Muscle of back (tissue), 3 donors: ENCODE measurements at regions not wholly inside any gene's neighbourhood (a gene's known extent, or its start where the extent isn't known, plus 50 kb on each side); places are given as distances from the start of the nearest gene placed in this dataset.
"Not testable (repeated sequence)": the region's sequence is repeated elsewhere in the genome, so short reads cannot be mapped to it uniquely, and the experiment has no call there.

Experiments used
- DNase-seq, 3 donors: peaks; one replicate each; pipeline versions ENCODE4 v3.0.0 to v3.0.0-alpha.2; 2013

DNA sequence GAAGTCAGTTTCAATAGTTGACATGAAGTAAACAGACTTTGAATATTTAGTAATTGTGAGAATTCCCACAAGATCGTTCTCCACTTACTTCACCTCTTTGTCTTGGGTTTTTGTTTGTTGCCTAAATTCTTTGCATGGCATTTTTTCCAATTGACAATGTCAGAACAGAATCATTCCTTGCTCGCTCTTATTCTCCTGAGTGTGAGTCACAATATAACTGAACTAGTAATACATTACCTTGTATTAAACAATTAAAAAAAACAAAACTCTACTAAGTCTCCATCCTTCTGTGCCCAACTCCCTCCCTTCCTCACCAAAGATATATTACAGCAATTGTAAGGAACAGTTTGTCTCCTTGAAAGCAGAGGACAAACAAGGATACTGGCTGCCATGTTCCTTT lies 638.8 kb upstream of the NOVA1 start:
- no peak for DNase-seq

- no peak for DNase-seq
These were observed 645.0 kb upstream of the NOVA1 start for GRCh38 chr14:27242874-27243273.

GRCh38 chr14:27243365-27243764 lies 645.5 kb upstream of the NOVA1 start:
- DNase-seq = no peak

DNA sequence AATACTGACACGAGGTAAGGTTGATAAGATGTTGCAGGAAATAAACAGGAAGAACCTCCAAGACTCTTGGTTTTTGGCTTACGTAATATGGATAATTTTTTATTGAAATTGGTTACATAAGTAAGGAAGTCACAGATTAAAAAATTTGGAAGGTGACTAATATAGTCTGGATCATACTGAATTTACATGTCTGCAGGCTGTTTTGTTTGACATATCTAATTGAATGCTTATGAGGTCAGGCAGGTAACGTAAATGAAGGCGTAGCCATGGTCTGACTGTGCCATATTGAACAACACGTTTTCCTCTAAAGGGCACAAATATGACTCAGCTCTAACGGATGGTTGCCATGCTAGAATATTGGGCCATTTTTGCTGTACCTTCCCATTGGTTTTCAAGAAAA lies 648.1 kb upstream of the NOVA1 start:
- no peak for DNase-seq

DNA sequence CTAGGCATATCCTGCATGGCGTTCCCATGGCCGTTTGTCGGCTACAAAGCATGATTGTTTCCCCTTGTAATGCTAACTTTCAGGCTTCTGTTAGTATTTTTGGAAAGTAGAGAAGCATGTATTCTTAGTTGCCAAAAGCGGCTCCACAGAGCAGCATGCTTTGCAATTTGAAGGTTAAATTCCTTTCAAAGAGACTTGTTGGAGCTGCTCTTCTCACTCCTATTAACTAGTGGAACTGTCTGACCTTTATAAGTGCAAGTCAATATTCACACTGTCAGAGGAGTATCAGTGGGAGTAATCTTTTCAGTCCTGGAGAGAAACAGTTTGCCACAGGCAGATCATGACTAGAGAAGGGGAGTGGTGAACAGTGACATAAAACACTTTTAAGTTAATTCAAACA lies 656.1 kb upstream of the NOVA1 start:
- DNase-seq = no peak

DNA sequence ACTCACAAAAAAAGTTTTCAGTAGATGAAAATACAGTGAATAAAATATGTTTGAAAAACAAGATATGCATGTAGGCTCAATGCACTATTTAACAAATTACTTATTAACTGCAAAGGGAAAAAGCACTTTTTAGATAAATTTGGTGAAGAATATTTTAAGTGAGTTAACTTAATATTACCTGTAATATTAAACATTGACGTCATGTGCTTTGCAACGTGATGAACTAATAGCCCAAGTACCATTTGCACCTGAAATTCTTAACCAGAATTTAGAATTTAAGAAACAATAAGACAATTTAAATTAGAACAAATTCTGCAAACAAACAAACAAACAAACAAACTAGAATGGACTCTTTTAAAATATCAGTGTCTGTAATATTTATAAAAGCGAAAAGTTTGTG lies 659.0 kb upstream of the NOVA1 start:
- DNase-seq = no peak

GRCh38 chr14:27267876-27268275 lies 670.0 kb upstream of the NOVA1 start:
- DNase-seq = peak; percentile 31 to 76 (median 35)

- DNase-seq = peak; percentile 17 to 68 (median 25)
These were observed 672.9 kb upstream of the NOVA1 start for GRCh38 chr14:27270716-27271115.

DNA sequence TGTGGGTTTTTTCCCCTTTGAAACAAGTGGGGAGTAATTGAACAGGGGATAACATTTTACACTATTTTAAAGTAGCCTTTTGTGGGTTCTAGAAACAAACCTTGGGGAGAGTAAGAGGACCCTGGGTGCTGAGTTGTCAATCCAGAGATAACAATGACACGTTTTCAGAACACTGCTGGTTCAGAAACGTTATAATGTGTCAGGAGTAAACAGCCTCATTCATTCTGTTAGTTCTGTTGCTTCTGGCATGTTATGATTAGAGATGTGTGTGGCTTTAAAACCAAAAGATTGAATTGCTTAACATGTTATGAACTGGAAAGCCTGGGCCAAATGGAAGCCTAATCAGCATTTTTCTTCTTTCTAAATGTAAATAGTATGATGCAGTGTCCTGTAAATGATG lies 680.5 kb upstream of the NOVA1 start:
- no peak for DNase-seq

DNA sequence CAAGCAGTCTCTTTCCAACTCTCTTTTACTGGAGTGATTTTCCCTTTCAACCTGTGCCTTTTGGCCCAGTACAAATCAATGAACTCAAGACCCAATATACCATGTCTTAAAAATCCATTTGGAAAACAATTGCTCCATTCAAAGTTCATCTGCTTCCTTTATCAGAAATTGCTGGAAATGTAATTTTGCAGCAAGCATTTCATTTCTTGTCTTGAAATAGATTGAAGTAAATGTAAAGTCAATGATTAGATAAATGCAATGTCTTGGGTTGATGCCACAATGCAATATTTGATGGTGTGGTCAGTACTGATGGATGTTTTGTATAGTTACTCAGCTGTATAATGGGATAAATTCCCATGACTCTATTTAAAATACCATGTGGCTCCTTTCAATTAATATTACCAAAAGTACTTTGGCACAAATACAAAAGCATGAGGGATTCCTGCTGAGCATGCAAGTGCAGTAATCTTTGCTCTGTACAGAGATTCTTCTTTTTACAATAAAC lies 707.7 kb upstream of the NOVA1 start:
- peak; percentile 11 to 62 (median 31) for DNase-seq

DNA sequence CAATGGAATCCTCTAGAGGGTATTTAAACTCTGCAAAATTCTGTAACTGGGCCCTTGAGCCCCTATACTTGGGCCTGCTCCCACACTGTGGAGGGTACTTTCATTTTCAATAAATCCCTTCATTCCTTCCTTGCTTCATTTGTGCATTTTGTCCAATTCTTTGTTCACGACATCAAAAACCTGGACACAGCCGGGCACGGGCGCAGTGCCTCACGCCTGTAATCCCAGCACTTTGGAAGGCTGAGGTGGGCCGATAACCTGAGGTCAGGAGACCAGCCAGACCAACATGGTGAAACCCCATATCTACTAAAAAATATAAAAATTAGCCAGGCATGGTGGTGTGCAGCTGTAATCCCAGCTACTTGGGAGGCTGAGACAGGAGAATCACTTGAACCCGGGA lies 714.9 kb upstream of the NOVA1 start:
- DNase-seq = not testable (repeated sequence)

- no peak for DNase-seq
These were observed 716.4 kb upstream of the NOVA1 start for GRCh38 chr14:27314231-27314630.

DNA sequence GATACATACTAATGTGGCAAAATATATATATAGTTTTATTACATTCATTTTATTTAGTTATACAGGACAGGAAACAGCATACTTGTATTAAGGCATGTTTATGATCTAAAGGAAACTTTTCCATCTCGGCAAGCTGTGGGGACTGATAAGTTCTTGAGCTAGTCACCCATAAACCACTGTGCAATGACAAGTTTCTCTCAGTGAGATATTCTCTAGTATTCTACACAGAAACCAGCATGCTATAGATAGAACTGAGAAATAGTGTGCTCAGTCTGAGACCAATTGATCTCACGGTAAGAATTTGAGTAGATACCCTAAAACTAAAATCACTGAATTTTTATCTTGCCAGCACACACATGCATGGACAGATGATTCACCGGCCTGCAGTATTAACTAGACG lies 717.6 kb upstream of the NOVA1 start:
- no peak for DNase-seq

DNA sequence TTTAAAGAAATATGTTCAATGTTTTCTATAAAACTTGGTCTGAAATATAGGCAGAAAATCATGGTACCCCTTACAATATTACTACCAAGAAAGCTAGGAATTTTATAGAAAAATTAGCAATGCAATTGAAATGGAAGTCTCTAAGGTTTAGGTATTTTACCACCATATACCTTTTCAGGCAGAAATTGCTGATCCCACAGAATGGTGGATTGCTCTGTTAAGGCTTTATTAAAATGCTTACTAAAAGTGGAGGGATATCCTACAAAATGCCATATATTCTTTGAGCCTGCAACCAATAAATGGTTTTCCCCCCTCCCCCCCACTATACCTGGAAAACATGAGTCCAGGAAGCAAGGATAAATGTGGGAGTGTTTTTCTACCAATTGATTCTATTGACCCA lies 718.1 kb upstream of the NOVA1 start:
- no peak for DNase-seq

DNA sequence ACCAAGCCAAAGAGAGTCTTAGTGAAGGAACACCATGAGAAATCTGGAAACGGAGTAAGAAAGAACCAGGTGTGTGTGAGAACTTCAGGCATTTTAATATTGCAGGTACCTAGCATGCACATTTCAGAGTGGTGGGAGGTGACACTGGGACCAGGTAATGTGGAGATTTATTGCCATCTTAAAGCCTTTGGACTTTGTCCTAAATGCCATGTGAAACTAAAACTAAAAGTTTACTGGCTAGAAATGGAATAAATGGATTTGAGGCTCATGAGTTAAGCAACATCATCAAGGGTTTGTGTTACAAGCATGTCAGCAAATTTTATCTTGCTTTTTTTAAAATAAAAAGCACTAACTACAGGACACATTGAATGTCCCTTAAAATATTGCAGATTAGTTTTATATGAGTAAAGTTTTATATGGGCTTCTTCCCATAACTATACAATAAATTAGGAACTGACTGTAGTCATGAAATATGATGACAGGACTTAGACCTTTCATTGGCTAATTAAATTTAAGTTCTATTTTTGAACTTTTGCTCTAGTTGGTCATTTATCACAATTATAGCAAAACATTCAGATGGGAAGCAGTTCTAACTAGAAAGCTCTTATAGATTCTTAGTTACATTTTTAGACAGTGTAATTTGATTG lies 721.1 kb upstream of the NOVA1 start:
- DNase-seq = no peak

GRCh38 chr14:27320261-27320660 lies 722.4 kb upstream of the NOVA1 start:
- DNase-seq = peak; percentile 5 to 47 (median 11)

- DNase-seq = no peak
These were observed 729.3 kb upstream of the NOVA1 start for GRCh38 chr14:27327095-27327494.

DNA sequence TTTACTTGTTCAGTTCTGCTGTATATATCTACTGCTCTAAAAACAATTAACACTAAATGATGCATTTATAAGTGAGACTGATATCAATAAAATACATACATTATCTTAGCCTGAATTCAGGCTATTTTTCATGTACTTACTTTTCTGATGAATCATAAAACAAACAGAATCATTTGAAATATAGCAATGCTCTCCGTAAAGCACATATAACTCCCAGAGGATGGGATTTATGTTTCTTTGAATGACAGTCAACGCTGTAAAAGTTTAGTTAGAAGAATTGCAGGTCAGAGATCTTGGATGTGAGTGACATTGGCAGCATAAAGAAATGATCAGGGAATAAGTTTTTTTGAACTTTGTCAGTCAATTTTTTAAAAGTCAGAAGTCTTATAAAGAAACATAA lies 740.2 kb upstream of the NOVA1 start:
- no peak for DNase-seq

- not testable (repeated sequence) for DNase-seq
These were observed 765.2 kb upstream of the NOVA1 start for GRCh38 chr14:27363036-27363435.

DNA sequence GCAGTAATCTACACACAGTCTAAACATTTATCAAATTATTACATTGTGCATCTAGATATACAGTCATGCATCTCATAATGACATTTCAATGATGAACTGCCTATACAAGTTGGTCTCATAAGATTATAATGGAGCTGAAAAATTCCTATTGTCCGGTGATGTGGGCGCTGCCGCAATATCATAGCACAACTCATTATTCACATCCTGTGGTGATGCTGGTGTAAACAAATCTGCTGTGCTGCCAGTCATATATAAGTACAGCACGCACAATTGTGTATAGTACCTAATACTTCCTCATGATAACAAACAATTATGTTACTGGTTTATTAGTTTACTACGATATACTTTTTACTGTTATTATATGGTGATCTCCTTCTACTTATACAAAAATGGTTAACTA lies 768.8 kb upstream of the NOVA1 start:
- DNase-seq = no peak

DNA sequence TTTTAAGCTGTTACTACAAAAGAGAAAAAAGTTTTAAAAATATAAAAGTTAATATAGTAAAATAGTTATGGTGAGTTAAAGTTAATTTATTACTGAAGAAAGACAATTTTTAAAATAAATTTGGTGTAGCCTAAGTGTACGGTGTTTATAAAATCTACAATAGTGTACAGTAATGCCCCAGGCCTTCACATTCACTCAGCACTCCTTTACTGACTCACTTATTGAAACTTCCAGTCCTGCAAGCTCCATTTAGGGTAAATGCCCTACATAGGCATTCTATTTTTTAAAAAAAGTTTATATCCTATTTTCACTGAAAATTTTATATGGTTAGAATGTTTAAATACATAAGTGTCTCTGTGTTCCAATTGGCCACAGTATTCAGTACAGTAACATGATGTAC lies 769.5 kb upstream of the NOVA1 start:
- no peak for DNase-seq

GRCh38 chr14:27370074-27370473 lies 772.2 kb upstream of the NOVA1 start:
- DNase-seq = no peak

GRCh38 chr14:27370775-27371174 lies 772.9 kb upstream of the NOVA1 start:
- DNase-seq = no peak

GRCh38 chr14:27371209-27371608 lies 773.4 kb upstream of the NOVA1 start:
- DNase-seq = no peak
